ENCODE measurements at regions not wholly inside any gene's neighbourhood (a gene's known extent, or its start where the extent isn't known, plus 50 kb on each side); places are given as distances from the start of the nearest gene placed in this dataset.

- Histone ChIP-seq H2BK15ac (ENCODE audit: low read depth, poor library complexity, severe bottlenecking) (no peak overlapping the region), H3K23ac (ENCODE audit: low read length in 2 of 2) (no peak overlapping the region), H3K4me2 (ENCODE audit: low read length, poor library complexity, severe bottlenecking) (no peak overlapping the region), H3K4me1 (ENCODE audit: control insufficient read depth, insufficient read depth, low read depth, low read length) (no peaks in the 10 kb centered on the region), H3K79me1 (replicated peaks; ENCODE audit: low read length, poor library complexity, severe bottlenecking) (no peaks in the 10 kb centered on the region), H3K9ac (ENCODE audit: low read length) (no peak overlapping the region), H2BK120ac (ENCODE audit: low read depth, low read length) (no peak overlapping the region), H2BK12ac (ENCODE audit: low read length in 2 of 2) (no peak overlapping the region), H2AK5ac (ENCODE audit: low read length, severe bottlenecking) (no peak overlapping the region), H2AFZ (ENCODE audit: low read depth, low read length) (no peak overlapping the region), H2BK5ac (ENCODE audit: low read depth, low read length, poor library complexity, severe bottlenecking) (no peak overlapping the region), H4K91ac (ENCODE audit: low read length) (no peak overlapping the region), H3K36me3 (ENCODE audit: control insufficient read depth in 1 of 2, insufficient read depth in 2 of 2, low read depth in 1 of 2, low read length in 2 of 2) (no peaks in the 10 kb centered on the region), H3K4ac (ENCODE audit: low read depth in 1 of 2, low read length in 2 of 2) (no peak overlapping the region), H3K4me3 (ENCODE audit: insufficient read depth in 1 of 2, low read depth in 1 of 2, low read length in 2 of 2) (no peak overlapping the region), H3K27ac (ENCODE audit: low read length, poor library complexity, severe bottlenecking) (no peak overlapping the region), H3K27me3 (ENCODE audit: control insufficient read depth in 1 of 2, insufficient read depth in 1 of 2, low read length in 2 of 2) (no peaks in the 10 kb centered on the region), H4K8ac (ENCODE audit: low read length) (no peak overlapping the region), H3K18ac (ENCODE audit: low read depth in 1 of 2, low read length in 2 of 2) (no peak overlapping the region), H3K14ac (ENCODE audit: low read length in 2 of 2) (no peak overlapping the region), H3K9me3 (ENCODE audit: control insufficient read depth, low read length) (no peaks in the 10 kb centered on the region)
- no peak for DNase-seq
- WGBS, result no CpG with 5 or more reads among the region's 1 CpG
Measured at GRCh38 chr1:60196026-60196425, 122.5 kb upstream of the C1orf87 start.

DNA sequence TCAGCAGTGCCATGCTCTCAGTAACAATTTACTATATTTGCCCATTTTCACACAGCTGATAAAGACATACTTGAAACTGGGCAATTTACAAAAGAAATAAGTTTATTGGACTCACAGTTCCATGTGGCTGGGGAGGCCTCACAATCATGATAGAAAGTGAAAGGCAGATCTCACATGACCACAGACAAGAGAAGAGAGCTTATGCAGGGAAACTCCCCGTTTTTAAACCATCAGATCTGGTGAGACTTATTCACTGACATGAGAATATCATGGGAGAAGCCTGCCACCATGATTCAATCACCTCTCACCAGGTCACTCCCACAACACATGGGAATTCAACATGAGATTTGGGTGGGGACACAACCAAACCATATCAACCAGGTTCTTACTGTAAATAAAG is 112.1 kb upstream of the C1orf87 start:
- Histone ChIP-seq H3K36me3 (ENCODE audit: control insufficient read depth in 1 of 2, insufficient read depth in 2 of 2, low read depth in 1 of 2, low read length in 2 of 2) (no peaks in the 10 kb centered on the region), H3K4me1 (ENCODE audit: control insufficient read depth, insufficient read depth, low read depth, low read length) (no peaks in the 10 kb centered on the region), H4K8ac (ENCODE audit: low read length) (no peak overlapping the region), H3K18ac (ENCODE audit: low read depth in 1 of 2, low read length in 2 of 2) (no peak overlapping the region), H2AK5ac (ENCODE audit: low read length, severe bottlenecking) (no peak overlapping the region), H2AFZ (ENCODE audit: low read depth, low read length) (no peak overlapping the region), H3K9ac (ENCODE audit: low read length) (no peak overlapping the region), H3K9me3 (ENCODE audit: control insufficient read depth, low read length) (peaks cover 23% of the 10 kb centered on the region), H3K4me2 (ENCODE audit: low read length, poor library complexity, severe bottlenecking) (no peak overlapping the region), H2BK15ac (ENCODE audit: low read depth, poor library complexity, severe bottlenecking) (no peak overlapping the region), H3K4ac (ENCODE audit: low read depth in 1 of 2, low read length in 2 of 2) (no peak overlapping the region), H2BK120ac (ENCODE audit: low read depth, low read length) (no peak overlapping the region), H3K23ac (ENCODE audit: low read length in 2 of 2) (no peak overlapping the region), H2BK12ac (ENCODE audit: low read length in 2 of 2) (no peak overlapping the region), H3K14ac (ENCODE audit: low read length in 2 of 2) (no peak overlapping the region), H2BK5ac (ENCODE audit: low read depth, low read length, poor library complexity, severe bottlenecking) (no peak overlapping the region), H4K91ac (ENCODE audit: low read length) (no peak overlapping the region), H3K27me3 (ENCODE audit: control insufficient read depth in 1 of 2, insufficient read depth in 1 of 2, low read length in 2 of 2) (no peaks in the 10 kb centered on the region), H3K27ac (ENCODE audit: low read length, poor library complexity, severe bottlenecking) (no peak overlapping the region), H3K79me1 (replicated peaks; ENCODE audit: low read length, poor library complexity, severe bottlenecking) (no peaks in the 10 kb centered on the region), H3K4me3 (ENCODE audit: insufficient read depth in 1 of 2, low read depth in 1 of 2, low read length in 2 of 2) (no peak overlapping the region)
- WGBS, result 27% methylated on average over 1 of the region's 1 CpG
- DNase-seq, result no peak

DNA sequence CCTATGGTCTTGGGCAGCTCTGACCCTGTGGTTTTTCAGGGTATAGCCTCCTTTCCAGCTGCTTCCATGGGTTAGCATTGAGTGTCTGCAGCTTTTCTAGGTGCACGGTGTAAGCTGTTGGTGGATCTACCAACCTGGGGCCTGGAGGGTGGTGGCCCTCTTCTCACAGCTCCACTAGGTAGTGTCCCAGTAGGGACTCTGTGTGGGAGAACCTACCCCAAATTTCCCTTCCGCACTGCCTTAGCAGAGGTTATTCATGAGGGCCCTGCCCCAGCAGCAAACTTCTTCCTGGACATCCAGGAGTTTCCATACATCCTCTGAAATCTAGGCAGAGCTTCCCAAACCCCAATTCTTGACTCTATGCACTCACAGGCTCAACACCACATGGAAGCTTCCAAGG is 111.0 kb upstream of the C1orf87 start:
- H3K27ac ChIP-seq (ENCODE audit: low read length, poor library complexity, severe bottlenecking), result no peak overlapping the region
- H3K14ac ChIP-seq (ENCODE audit: low read length in 2 of 2), result no peak overlapping the region
- H4K8ac ChIP-seq (ENCODE audit: low read length), result no peak overlapping the region
- H3K79me1 ChIP-seq (replicated peaks; ENCODE audit: low read length, poor library complexity, severe bottlenecking), result no peaks in the 10 kb centered on the region
- no peak overlapping the region for H3K18ac ChIP-seq (ENCODE audit: low read depth in 1 of 2, low read length in 2 of 2)
- H3K9me3 ChIP-seq (ENCODE audit: control insufficient read depth, low read length), result peaks cover 21% of the 10 kb centered on the region
- no peaks in the 10 kb centered on the region for H3K4me1 ChIP-seq (ENCODE audit: control insufficient read depth, insufficient read depth, low read depth, low read length)
- no peak overlapping the region for H2BK12ac ChIP-seq (ENCODE audit: low read length in 2 of 2)
- H4K91ac ChIP-seq (ENCODE audit: low read length), result no peak overlapping the region
- H2AFZ ChIP-seq (ENCODE audit: low read depth, low read length), result no peak overlapping the region
- no peaks in the 10 kb centered on the region for H3K36me3 ChIP-seq (ENCODE audit: control insufficient read depth in 1 of 2, insufficient read depth in 2 of 2, low read depth in 1 of 2, low read length in 2 of 2)
- H3K23ac ChIP-seq (ENCODE audit: low read length in 2 of 2), result no peak overlapping the region
- WGBS, result 85% methylated on average over 2 of the region's 2 CpGs
- H3K4me2 ChIP-seq (ENCODE audit: low read length, poor library complexity, severe bottlenecking), result no peak overlapping the region
- H2BK120ac ChIP-seq (ENCODE audit: low read depth, low read length), result no peak overlapping the region
- no peak overlapping the region for H3K9ac ChIP-seq (ENCODE audit: low read length)
- no peaks in the 10 kb centered on the region for H3K27me3 ChIP-seq (ENCODE audit: control insufficient read depth in 1 of 2, insufficient read depth in 1 of 2, low read length in 2 of 2)
- no peak overlapping the region for H2BK15ac ChIP-seq (ENCODE audit: low read depth, poor library complexity, severe bottlenecking)
- H2BK5ac ChIP-seq (ENCODE audit: low read depth, low read length, poor library complexity, severe bottlenecking), result no peak overlapping the region
- no peak overlapping the region for H3K4ac ChIP-seq (ENCODE audit: low read depth in 1 of 2, low read length in 2 of 2)
- no peak overlapping the region for H3K4me3 ChIP-seq (ENCODE audit: insufficient read depth in 1 of 2, low read depth in 1 of 2, low read length in 2 of 2)
- H2AK5ac ChIP-seq (ENCODE audit: low read length, severe bottlenecking), result no peak overlapping the region
- no peak for DNase-seq

DNA sequence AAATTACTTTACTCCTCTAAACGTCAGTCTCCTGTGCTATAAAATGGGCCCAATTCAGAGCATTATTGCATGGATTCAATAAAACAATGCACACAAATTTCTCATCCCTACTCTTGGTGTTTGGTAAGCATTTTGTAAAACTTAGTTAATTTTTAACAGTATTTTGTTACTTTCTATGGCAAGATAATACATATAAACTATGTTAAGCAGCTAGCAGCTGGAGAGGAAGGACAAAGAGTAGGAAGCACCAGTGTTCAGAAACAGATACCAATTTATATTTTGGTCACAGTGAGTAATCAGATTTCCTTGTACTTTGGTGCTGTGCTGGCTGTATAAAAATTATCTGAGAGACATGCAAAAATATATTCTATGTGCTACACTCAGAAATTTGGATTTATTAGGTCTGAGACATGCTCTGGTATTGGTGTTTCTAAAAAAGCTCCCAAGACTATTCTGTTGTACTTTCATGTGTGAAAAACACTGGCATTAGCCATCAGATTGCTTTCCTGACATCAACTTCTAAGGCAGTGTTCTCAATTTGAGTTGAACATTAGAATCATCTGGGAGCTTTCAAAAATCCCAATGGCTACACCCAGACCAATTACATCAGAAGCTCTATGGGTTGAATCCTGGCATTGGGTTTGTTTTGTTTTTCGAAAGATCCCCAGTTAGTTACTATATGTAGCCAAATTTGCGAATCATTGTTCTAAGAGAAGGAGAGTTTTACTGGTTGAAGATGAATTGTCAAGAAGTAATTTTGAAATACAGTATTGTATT is 100.3 kb upstream of the C1orf87 start:
- WGBS, result 85% methylated on average over 3 of the region's 3 CpGs
- no peak overlapping the region for H2AK5ac ChIP-seq (ENCODE audit: low read length, severe bottlenecking)
- H3K23ac ChIP-seq (ENCODE audit: low read length in 2 of 2), result no peak overlapping the region

More for the DNA sequence above, 100.3 kb upstream of the C1orf87 start:
- Histone ChIP-seq H2BK12ac (ENCODE audit: low read length in 2 of 2) (no peak overlapping the region), H3K18ac (ENCODE audit: low read depth in 1 of 2, low read length in 2 of 2) (no peak overlapping the region), H2BK15ac (ENCODE audit: low read depth, poor library complexity, severe bottlenecking) (no peak overlapping the region), H2AFZ (ENCODE audit: low read depth, low read length) (no peak overlapping the region), H3K27ac (ENCODE audit: low read length, poor library complexity, severe bottlenecking) (no peak overlapping the region), H4K91ac (ENCODE audit: low read length) (no peak overlapping the region), H3K4me1 (ENCODE audit: control insufficient read depth, insufficient read depth, low read depth, low read length) (no peaks in the 10 kb centered on the region), H3K4me3 (ENCODE audit: insufficient read depth in 1 of 2, low read depth in 1 of 2, low read length in 2 of 2) (no peak overlapping the region), H4K8ac (ENCODE audit: low read length) (no peak overlapping the region), H2BK5ac (ENCODE audit: low read depth, low read length, poor library complexity, severe bottlenecking) (no peak overlapping the region), H3K4me2 (ENCODE audit: low read length, poor library complexity, severe bottlenecking) (no peak overlapping the region), H3K14ac (ENCODE audit: low read length in 2 of 2) (no peak overlapping the region), H2BK120ac (ENCODE audit: low read depth, low read length) (no peak overlapping the region), H3K9ac (ENCODE audit: low read length) (no peak overlapping the region), H3K4ac (ENCODE audit: low read depth in 1 of 2, low read length in 2 of 2) (no peak overlapping the region), H3K27me3 (ENCODE audit: control insufficient read depth in 1 of 2, insufficient read depth in 1 of 2, low read length in 2 of 2) (no peaks in the 10 kb centered on the region), H3K9me3 (ENCODE audit: control insufficient read depth, low read length) (peaks cover 8% of the 10 kb centered on the region), H3K36me3 (ENCODE audit: control insufficient read depth in 1 of 2, insufficient read depth in 2 of 2, low read depth in 1 of 2, low read length in 2 of 2) (no peaks in the 10 kb centered on the region), H3K79me1 (replicated peaks; ENCODE audit: low read length, poor library complexity, severe bottlenecking) (no peaks in the 10 kb centered on the region)
- no peak for DNase-seq
